ENCODE measurements at regions not wholly inside any gene's neighbourhood (a gene's known extent, or its start where the extent isn't known, plus 50 kb on each side); places are given as distances from the start of the nearest gene placed in this dataset.

- DNase-seq (ENCODE audit: insufficient read length, low spot score) (no peak), FAIRE-seq (no peak)
- no peak for TF ChIP-seq POLR2A (IDR thresholded peaks at IDR 0.05; ENCODE audit: low read depth, low read length)
Measured at GRCh38 chr3:99287876-99288275, 350.5 kb upstream of the COL8A1 start.

- TF ChIP-seq POLR2A (IDR thresholded peaks at IDR 0.05; ENCODE audit: low read depth, low read length), result no peak
- FAIRE-seq (peak; percentile 23), DNase-seq (ENCODE audit: insufficient read length, low spot score) (no peak)
Measured at GRCh38 chr3:99286266-99286845, 352.0 kb upstream of the COL8A1 start.

DNA sequence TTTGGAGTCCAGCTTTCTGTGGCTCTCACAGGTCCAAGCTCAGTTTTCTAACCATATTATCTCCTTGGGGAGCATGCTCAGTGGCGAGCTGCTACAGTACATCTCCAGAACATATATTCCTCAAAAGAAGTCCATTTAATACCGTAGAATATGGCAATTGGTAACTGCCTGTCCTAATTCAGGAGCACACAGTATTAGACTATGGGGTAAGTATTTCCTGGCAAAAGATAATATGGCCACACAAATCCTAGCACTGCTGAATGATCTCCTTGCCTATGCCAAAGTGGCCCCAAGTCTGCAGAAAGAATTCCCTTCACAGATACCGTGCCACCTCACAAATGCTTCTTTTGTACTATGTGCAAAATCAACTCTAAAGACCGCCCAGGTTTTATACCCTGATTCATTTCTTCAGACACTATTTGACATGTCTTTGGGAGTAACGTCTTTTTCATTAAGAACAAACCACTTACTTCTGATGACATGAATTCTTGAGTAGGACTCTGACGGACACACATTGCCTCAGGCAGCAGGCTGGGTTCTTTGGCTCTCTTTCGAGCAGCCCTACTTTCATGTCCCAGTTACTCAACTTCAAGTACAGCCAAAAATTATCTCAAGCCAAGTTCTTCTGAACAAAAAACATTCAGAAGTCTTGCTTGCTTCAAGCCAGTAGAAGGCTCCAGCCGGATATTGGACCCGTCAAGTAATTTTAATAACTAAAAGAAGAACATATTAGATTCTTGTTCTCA lies 368.3 kb upstream of the DCBLD2 start:
- DNase-seq (ENCODE audit: insufficient read length, low spot score), result no peak
- TF ChIP-seq POLR2A (IDR thresholded peaks at IDR 0.05; ENCODE audit: low read depth, low read length), result no peak
- FAIRE-seq, result no peak

GRCh38 chr3:99256788-99257187 lies 355.3 kb upstream of the DCBLD2 start:
- TF ChIP-seq POLR2A (IDR thresholded peaks at IDR 0.05; ENCODE audit: low read depth, low read length), result no peak
- DNase-seq (ENCODE audit: insufficient read length, low spot score) (no peak), FAIRE-seq (no peak)

DNA sequence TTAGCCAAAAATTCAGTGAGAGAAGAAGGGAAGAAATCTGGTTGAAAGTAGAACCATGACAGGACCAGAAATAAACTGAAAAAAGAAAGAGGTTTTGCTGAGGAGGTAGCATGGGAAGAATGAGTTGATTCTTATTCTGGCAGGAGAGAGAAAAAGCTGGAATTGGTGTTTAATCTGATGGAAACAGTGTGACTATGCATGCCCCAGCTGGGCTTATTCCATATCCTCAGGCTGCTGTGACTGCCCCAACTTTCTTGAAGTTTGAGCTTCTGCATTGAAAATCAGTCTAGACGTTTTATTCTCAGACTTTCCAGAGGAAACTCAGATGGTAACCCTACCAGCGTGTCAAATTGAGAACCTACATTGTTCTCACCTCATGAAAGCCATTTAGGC lies 352.5 kb upstream of the DCBLD2 start:
- no peak for TF ChIP-seq POLR2A (IDR thresholded peaks at IDR 0.05; ENCODE audit: low read depth, low read length)
- peak; percentile 23 for FAIRE-seq
- DNase-seq (ENCODE audit: insufficient read length, low spot score), result no peak

DNA sequence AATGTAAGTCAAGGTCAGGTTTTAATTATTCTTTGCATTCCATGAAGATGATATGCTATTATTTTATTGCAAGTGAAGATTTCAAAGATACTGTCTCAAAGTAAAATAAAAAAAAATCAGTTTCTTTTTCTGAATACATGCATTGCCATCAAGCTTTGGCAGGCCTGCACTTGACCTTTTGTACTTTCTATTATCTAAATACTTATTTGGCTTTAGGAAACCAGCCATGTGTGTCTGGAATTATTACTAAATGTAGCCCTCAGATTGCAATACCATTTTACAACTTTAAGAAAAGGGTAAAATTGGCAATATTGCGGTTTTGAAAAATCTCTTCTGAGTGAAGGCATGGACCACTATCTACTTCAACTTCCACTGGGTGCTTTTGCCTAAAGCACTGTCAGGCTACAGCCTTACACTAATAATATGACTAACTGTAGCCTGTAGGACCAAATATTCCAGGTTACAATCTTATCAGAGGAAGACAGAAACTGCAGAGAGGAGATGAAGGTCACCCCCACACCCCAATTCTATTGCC lies 349.4 kb upstream of the DCBLD2 start:
- TF ChIP-seq POLR2A (IDR thresholded peaks at IDR 0.05; ENCODE audit: low read depth, low read length), result no peak
- FAIRE-seq (peak; percentile 61), DNase-seq (ENCODE audit: insufficient read length, low spot score) (no peak)

DNA sequence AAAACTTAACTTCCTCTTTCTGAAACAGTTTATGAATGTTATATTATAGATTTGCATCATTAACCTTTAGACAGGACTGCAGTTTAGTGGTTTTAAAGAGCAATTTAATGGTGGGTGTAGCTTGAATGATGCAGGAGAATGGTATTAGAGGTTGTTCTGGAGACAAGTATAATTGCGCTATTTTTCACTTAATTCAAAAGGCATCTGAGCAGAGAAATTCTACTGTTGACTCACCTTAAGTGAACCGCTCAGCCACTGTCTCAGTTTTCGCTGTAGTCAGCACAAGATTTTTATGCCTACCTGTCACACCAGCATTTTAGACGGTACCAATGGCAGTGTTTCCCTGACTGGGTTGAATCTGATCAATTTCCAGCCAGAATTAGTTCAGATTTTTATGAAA lies 348.8 kb upstream of the DCBLD2 start:
- DNase-seq (ENCODE audit: insufficient read length, low spot score) (peak; percentile 7), FAIRE-seq (peak; percentile 97)
- TF ChIP-seq POLR2A (IDR thresholded peaks at IDR 0.05; ENCODE audit: low read depth, low read length), result no peak

DNA sequence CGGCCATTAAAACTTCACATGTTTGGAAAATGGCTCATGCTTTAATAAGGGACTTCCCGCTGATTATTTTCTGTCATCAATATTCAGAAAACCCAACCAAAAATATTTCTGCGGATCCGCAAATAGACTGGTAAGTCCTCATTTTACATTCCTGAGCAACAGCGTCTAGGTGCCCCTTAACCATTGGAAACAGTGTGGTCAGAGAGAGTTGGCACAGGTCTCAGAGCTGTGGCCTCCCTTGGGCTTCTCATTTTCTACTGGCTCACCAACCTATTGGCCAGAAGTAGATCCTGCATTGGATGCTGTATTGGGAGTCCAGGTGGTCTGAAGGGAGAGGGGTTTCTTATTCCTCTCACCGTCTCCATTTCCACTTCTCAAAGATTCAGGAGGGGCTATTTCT lies 348.1 kb upstream of the DCBLD2 start:
- no peak for TF ChIP-seq POLR2A (IDR thresholded peaks at IDR 0.05; ENCODE audit: low read depth, low read length)
- FAIRE-seq, result no peak
- no peak for DNase-seq (ENCODE audit: insufficient read length, low spot score)

DNA sequence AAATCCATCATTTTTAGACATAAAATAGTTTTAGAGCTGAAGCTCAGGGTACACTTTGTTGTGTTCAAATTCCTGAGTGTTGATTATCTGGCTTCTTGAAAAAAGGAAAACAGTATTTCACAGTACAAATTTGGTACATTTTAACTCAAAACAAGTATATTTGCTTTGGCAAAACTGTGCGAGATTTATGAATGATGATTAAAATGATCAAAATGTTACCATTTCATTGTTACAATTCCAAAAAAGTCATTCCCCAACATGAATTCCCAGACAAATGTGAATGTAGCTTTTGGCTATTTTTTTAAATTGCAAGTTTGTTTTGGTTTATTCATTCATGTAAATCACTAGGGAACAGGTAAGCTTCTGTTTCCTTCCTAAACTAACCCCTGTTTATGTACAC lies 347.4 kb upstream of the DCBLD2 start:
- DNase-seq (ENCODE audit: insufficient read length, low spot score), result no peak
- TF ChIP-seq POLR2A (IDR thresholded peaks at IDR 0.05; ENCODE audit: low read depth, low read length), result no peak

DNA sequence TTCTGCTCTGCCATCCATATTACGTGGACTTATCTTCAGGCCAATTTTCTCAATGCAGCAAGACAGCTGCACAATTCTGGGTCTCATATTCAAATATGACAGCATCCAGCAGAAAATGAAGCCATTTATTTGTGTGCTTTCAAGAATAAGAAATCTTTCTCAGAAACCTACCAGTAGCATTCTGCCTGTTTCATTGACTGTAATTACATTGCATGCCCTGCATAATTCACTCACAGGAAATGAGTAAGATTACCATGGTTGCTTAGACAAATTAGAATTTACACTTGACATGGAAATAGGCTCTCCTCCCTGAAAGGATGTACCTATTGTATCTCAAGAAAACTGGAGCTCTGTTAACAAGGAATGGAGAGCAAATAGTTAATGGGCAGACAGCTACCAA lies 346.6 kb upstream of the DCBLD2 start:
- FAIRE-seq (peak; percentile 89), DNase-seq (ENCODE audit: insufficient read length, low spot score) (no peak)
- no peak for TF ChIP-seq POLR2A (IDR thresholded peaks at IDR 0.05; ENCODE audit: low read depth, low read length)

More for the DNA sequence above, 347.4 kb upstream of the DCBLD2 start:
- FAIRE-seq, result no peak

- no peak for TF ChIP-seq POLR2A (IDR thresholded peaks at IDR 0.05; ENCODE audit: low read depth, low read length)
- peak; percentile 89 for FAIRE-seq
- DNase-seq (ENCODE audit: insufficient read length, low spot score), result no peak
Measured at GRCh38 chr3:99246010-99246654, 344.6 kb upstream of the DCBLD2 start.

DNA sequence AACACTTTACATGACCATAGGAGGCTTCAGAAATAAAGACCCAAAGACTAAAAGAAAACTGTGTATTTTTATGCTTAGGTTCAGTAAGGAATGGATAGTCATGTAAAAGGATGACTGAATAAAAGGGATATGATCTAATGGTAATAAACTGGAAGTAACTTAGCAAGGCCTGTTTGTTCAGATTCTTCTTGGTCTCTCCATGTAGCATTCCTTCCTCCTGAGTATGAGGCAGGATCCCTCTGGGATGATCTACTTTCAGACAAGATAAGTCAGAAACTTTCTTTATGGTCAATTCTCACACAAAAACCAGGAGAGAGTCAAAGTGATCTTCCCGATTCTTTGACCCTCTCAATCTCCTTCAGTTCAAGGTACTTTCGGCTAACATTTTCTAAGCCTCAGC lies 340.8 kb upstream of the DCBLD2 start:
- no peak for TF ChIP-seq POLR2A (IDR thresholded peaks at IDR 0.05; ENCODE audit: low read depth, low read length)
- DNase-seq (ENCODE audit: insufficient read length, low spot score) (no peak), FAIRE-seq (peak; percentile 6)

DNA sequence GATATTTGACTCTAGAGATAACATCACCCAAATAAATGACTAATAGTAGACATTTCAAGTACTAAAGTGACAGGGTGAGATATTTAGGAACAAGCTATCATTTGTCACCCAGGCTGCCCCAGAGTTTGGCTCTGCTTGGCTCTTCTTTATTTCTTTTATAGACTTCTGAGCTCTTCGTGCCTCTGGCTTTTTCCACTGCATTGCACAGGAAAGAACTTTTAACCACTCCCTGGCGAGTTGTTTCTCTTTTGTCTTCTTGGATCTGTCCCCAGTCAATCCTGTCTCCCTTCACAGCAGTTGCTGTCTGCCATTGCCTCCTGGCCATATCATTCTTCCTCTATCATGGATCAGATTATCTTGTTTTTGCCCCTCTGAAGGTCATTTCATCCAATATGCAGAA lies 339.2 kb upstream of the DCBLD2 start:
- FAIRE-seq, result no peak
- no peak for TF ChIP-seq POLR2A (IDR thresholded peaks at IDR 0.05; ENCODE audit: low read depth, low read length)
- DNase-seq (ENCODE audit: insufficient read length, low spot score), result no peak

DNA sequence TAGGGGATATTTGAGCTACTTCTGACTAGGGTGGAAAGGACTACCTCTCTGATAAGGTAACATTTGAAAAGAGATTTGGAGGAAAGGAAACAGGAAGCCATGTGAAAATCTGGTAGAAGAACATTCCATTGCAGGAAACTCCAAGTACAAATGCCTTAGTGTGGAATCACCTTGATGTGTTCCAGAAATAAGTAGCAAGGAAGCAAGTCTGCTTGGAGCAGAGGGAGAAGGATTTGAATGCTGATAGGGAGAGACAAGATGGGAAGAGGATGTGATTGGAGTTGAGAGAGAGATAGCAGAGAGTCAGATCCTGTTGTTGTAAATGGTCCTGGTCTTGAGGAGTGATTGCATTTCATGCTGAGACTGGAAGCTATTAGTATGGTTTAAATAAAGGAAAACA lies 335.1 kb upstream of the DCBLD2 start:
- no peak for TF ChIP-seq POLR2A (IDR thresholded peaks at IDR 0.05; ENCODE audit: low read depth, low read length)
- DNase-seq (ENCODE audit: insufficient read length, low spot score), result no peak
- peak; percentile 50 for FAIRE-seq

DNA sequence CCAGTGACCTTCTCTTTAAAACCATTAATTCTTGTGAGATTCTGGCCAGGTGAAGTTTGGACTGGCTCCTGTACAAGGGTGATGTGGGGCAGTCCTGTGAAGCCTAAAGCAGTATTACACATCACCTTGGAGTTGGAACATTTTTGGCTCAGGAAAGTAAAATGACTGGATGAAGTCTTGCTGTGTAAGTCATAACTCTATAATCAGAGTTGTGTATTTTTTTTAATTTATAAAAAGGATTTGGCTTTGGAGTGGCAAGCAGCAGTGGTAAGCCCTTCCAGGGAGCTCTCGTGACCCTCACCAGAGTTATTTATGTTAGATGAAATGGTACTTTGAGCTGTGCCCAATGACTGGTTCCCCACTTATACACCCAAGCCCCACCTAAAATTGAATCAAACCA lies 331.2 kb upstream of the DCBLD2 start:
- no peak for FAIRE-seq
- DNase-seq (ENCODE audit: insufficient read length, low spot score), result no peak
- TF ChIP-seq POLR2A (IDR thresholded peaks at IDR 0.05; ENCODE audit: low read depth, low read length), result no peak

Data from H54 (cell line).